GM19240 (cell line): ENCODE measurements at regions not wholly inside any gene's neighbourhood (a gene's known extent, or its start where the extent isn't known, plus 50 kb on each side); places are given as distances from the start of the nearest gene placed in this dataset.

Source experiments
- DNase-seq: peaks from one replicate; pipeline ENCODE4 v3.0.0; 2011; ENCODE audit warnings: low spot score; ENCODE audit not compliant: insufficient read length

GRCh38 chr9:82492274-82492673, 503.7 kb downstream of the SPATA31D1 start:
- no peak for DNase-seq

- DNase-seq: no peak
Observed at GRCh38 chr9:82495884-82496777, 507.6 kb downstream of the SPATA31D1 start.

- no peak for DNase-seq
Observed at GRCh38 chr9:82498541-82499317, 510.2 kb downstream of the SPATA31D1 start.

GRCh38 chr9:82499337-82499736, 510.8 kb downstream of the SPATA31D1 start:
- no peak for DNase-seq

- DNase-seq: no peak
Observed at GRCh38 chr9:82504620-82505019, 516.0 kb downstream of the SPATA31D1 start.

GRCh38 chr9:82511626-82512025, 523.1 kb downstream of the SPATA31D1 start:
- no peak for DNase-seq

- no peak for DNase-seq
Observed at GRCh38 chr9:82512728-82513127, 524.2 kb downstream of the SPATA31D1 start.

GRCh38 chr9:82513242-82513751, 524.7 kb downstream of the SPATA31D1 start:
- DNase-seq: no peak

- DNase-seq: no peak
Observed at GRCh38 chr9:82513976-82514735, 525.6 kb downstream of the SPATA31D1 start.

GRCh38 chr9:82518868-82519267, 530.3 kb downstream of the SPATA31D1 start:
- DNase-seq: no peak

GRCh38 chr9:82519332-82519731, 530.8 kb downstream of the SPATA31D1 start:
- DNase-seq: no peak

GRCh38 chr9:82524407-82524806, 535.8 kb downstream of the SPATA31D1 start:
- no peak for DNase-seq

GRCh38 chr9:82526577-82526976, 536.4 kb downstream of the RASEF start:
- DNase-seq: no peak

GRCh38 chr9:82531795-82532194, 531.1 kb downstream of the RASEF start:
- DNase-seq: no peak

- DNase-seq: no peak
Observed at GRCh38 chr9:82532504-82533180, 530.3 kb downstream of the RASEF start.

- no peak for DNase-seq
Observed at GRCh38 chr9:82535432-82535998, 527.4 kb downstream of the RASEF start.

GRCh38 chr9:82538634-82539033, 524.3 kb downstream of the RASEF start:
- DNase-seq: no peak

GRCh38 chr9:82539146-82539545, 523.8 kb downstream of the RASEF start:
- no peak for DNase-seq

GRCh38 chr9:82539856-82540579, 522.9 kb downstream of the RASEF start:
- DNase-seq: no peak

- DNase-seq: no peak
Observed at GRCh38 chr9:82543726-82544125, 519.2 kb downstream of the RASEF start.
